ENCODE measurements at regions not wholly inside any gene's neighbourhood (a gene's known extent, or its start where the extent isn't known, plus 50 kb on each side); places are given as distances from the start of the nearest gene placed in this dataset.

GRCh38 chr10:90133606-90134005 lies 432.2 kb downstream of the KIF20B start:
- DNase-seq, result no peak

- no peak for DNase-seq
Observed at GRCh38 chr10:90136731-90137316, 435.4 kb downstream of the KIF20B start.

GRCh38 chr10:90138844-90139243 lies 437.5 kb downstream of the KIF20B start:
- DNase-seq, result no peak

- no peak for DNase-seq
Observed at GRCh38 chr10:90141791-90142190, 440.4 kb downstream of the KIF20B start.

- no peak for DNase-seq
Observed at GRCh38 chr10:90143937-90144336, 442.5 kb downstream of the KIF20B start.

- no peak for DNase-seq
Observed at GRCh38 chr10:90148116-90148855, 446.9 kb downstream of the KIF20B start.

- DNase-seq, result no peak
Observed at GRCh38 chr10:90149563-90149962, 448.2 kb downstream of the KIF20B start.

GRCh38 chr10:90162271-90162853 lies 461.0 kb downstream of the KIF20B start:
- DNase-seq, result no peak

GRCh38 chr10:90167174-90168064 lies 466.0 kb downstream of the KIF20B start:
- no peak for DNase-seq

- DNase-seq, result no peak
Observed at GRCh38 chr10:90168244-90168643, 466.9 kb downstream of the KIF20B start.

- DNase-seq, result no peak
Observed at GRCh38 chr10:90171014-90171722, 469.8 kb downstream of the KIF20B start.

GRCh38 chr10:90174531-90174930 lies 473.1 kb downstream of the KIF20B start:
- DNase-seq, result no peak

GRCh38 chr10:90175161-90175681 lies 473.8 kb downstream of the KIF20B start:
- no peak for DNase-seq

- DNase-seq, result no peak
Observed at GRCh38 chr10:90179696-90180407, 478.5 kb downstream of the KIF20B start.

GRCh38 chr10:90180886-90181691 lies 479.7 kb downstream of the KIF20B start:
- no peak for DNase-seq

- no peak for DNase-seq
Observed at GRCh38 chr10:90192825-90193224, 491.4 kb downstream of the KIF20B start.

- DNase-seq, result no peak
Observed at GRCh38 chr10:90193240-90193985, 492.0 kb downstream of the KIF20B start.

- DNase-seq, result no peak
Observed at GRCh38 chr10:90195288-90195840, 494.0 kb downstream of the KIF20B start.

GRCh38 chr10:90197766-90198165 lies 496.4 kb downstream of the KIF20B start:
- DNase-seq, result no peak

- no peak for DNase-seq
Observed at GRCh38 chr10:90199093-90199492, 497.7 kb downstream of the KIF20B start.

Measured in CD4-positive, alpha-beta T cell treated with Interleukin-15 for 1 hour (primary cell).